HL-60 (cell line): ENCODE measurements at regions not wholly inside any gene's neighbourhood (a gene's known extent, or its start where the extent isn't known, plus 50 kb on each side); places are given as distances from the start of the nearest gene placed in this dataset.

Experiments
- DNase-seq, 2 experiments: peaks; one replicate each; pipeline ENCODE4 v3.0.0-alpha.2; 2010 to 2020; ENCODE audit warnings: low read depth in 1 of 2, low spot score in 1 of 2
- H3K27ac ChIP-seq: fragments of 250-450 bp; sonication (Bioruptor Pico); replicated peaks from 2 replicates; pipeline ENCODE4 v1.5.1; 2020; ENCODE audit warnings: mild to moderate bottlenecking, moderate library complexity
- H3K27me3 ChIP-seq: fragments of 250-450 bp; sonication (Bioruptor Pico); 2 replicates; pipeline ENCODE4 v1.5.1; 2021; ENCODE audit warnings: mild to moderate bottlenecking, moderate library complexity; ENCODE audit not compliant: insufficient read depth, poor library complexity, severe bottlenecking
- H3K4me3 ChIP-seq: replicated peaks from 2 replicates; pipeline ENCODE4 v1.5.1; 2011; ENCODE audit warnings: mild to moderate bottlenecking, control low read depth, low read length; ENCODE audit not compliant: insufficient read depth
- CTCF ChIP-seq: IDR thresholded peaks from one replicate; pipeline ENCODE4 v1.5.1; 2011; ENCODE audit warnings: low read length, control low read depth, inconsistent platforms; ENCODE audit not compliant: insufficient read depth
- GABPA ChIP-seq: IDR thresholded peaks from 2 replicates; pipeline ENCODE4 v1.6.1; 2012; ENCODE audit warnings: low read depth
- POLR2AphosphoS5 ChIP-seq: IDR thresholded peaks from 2 replicates; pipeline ENCODE4 v1.6.1; 2012; ENCODE audit warnings: low read depth
- REST ChIP-seq: IDR thresholded peaks from 2 replicates; pipeline ENCODE4 v1.6.1; 2012; ENCODE audit warnings: low read depth; ENCODE audit not compliant: insufficient replicate concordance
- SPI1 ChIP-seq: IDR thresholded peaks from 2 replicates; pipeline ENCODE4 v1.6.1; 2012; ENCODE audit warnings: low read depth, mild to moderate bottlenecking, borderline replicate concordance

GRCh38 chr6:166716910-166717617, 90.0 kb upstream of the RPS6KA2 start:
- peak in 1 of 2 experiments; percentile 7 for DNase-seq
- TF ChIP-seq SPI1 = peak; percentile 63
- no peak for TF ChIP-seq POLR2AphosphoS5
- Histone ChIP-seq H3K27me3 (no peaks in the 10 kb centered on the region), H3K4me3 (no peak overlapping the region), H3K27ac (no peak overlapping the region)

GRCh38 chr6:166715992-166716391, 88.9 kb upstream of the RPS6KA2 start:
- Histone ChIP-seq H3K4me3 (no peak overlapping the region), H3K27me3 (no peaks in the 10 kb centered on the region), H3K27ac (no peak overlapping the region)
- DNase-seq = no peak
- TF ChIP-seq REST = no peak
- TF ChIP-seq SPI1 = no peak
- no peak for TF ChIP-seq POLR2AphosphoS5
- TF ChIP-seq GABPA = no peak
- no peak for TF ChIP-seq CTCF

GRCh38 chr6:166715065-166715464, 88.0 kb upstream of the RPS6KA2 start:
- TF ChIP-seq SPI1 = no peak
- no peak for TF ChIP-seq POLR2AphosphoS5
- no peak for TF ChIP-seq REST
- TF ChIP-seq CTCF = no peak
- TF ChIP-seq GABPA = no peak
- Histone ChIP-seq H3K27me3 (no peaks in the 10 kb centered on the region), H3K27ac (no peak overlapping the region), H3K4me3 (no peak overlapping the region)
- no peak for DNase-seq

- no peak for DNase-seq
- Histone ChIP-seq H3K4me3 (no peak overlapping the region), H3K27ac (no peak overlapping the region), H3K27me3 (no peaks in the 10 kb centered on the region)
- no peak for TF ChIP-seq SPI1
- no peak for TF ChIP-seq GABPA
These were observed 87.5 kb upstream of the RPS6KA2 start for GRCh38 chr6:166714581-166714980.

- Histone ChIP-seq H3K27me3 (no peaks in the 10 kb centered on the region), H3K27ac (no peak overlapping the region), H3K4me3 (no peak overlapping the region)
- DNase-seq = no peak
- TF ChIP-seq SPI1 = no peak
- TF ChIP-seq CTCF = no peak
- no peak for TF ChIP-seq GABPA
- TF ChIP-seq REST = no peak
- no peak for TF ChIP-seq POLR2AphosphoS5
These were observed 87.1 kb upstream of the RPS6KA2 start for GRCh38 chr6:166714187-166714510.
